Left ventricle myocardium inferior (tissue), 1 donor: ENCODE measurements at regions not wholly inside any gene's neighbourhood (a gene's known extent, or its start where the extent isn't known, plus 50 kb on each side); places are given as distances from the start of the nearest gene placed in this dataset.

Source experiments
- DNase-seq: peaks from one replicate; pipeline ENCODE4 v3.0.0-alpha.2; 2020
- H3K27ac ChIP-seq: fragments of 200-600 bp; replicated peaks from 2 replicates; pipeline ENCODE4 v1.8.0; 2021
- H3K27me3 ChIP-seq: fragments of 200-600 bp; 2 replicates; pipeline ENCODE4 v1.8.0; 2021; ENCODE audit warnings: low read depth
- H3K36me3 ChIP-seq: fragments of 200-600 bp; 2 replicates; pipeline ENCODE4 v1.8.0; 2021
- H3K4me1 ChIP-seq: fragments of 200-600 bp; 2 replicates; pipeline ENCODE4 v1.8.0; 2021
- H3K4me3 ChIP-seq: fragments of 200-600 bp; 2 replicates; pipeline ENCODE4 v1.8.0; 2021; ENCODE audit warnings: mild to moderate bottlenecking, moderate library complexity
- H3K9me3 ChIP-seq: fragments of 200-600 bp; replicated peaks from 2 replicates; pipeline ENCODE4 v1.8.0; 2021
- CTCF ChIP-seq: fragments of 200-600 bp; IDR thresholded peaks from 2 replicates; pipeline ENCODE4 v1.8.0; 2021; ENCODE audit warnings: antibody characterized with exemption, mild to moderate bottlenecking, borderline replicate concordance
- intact Hi-C: fragments of 100-400 bp; cut with micrococcal nuclease; formaldehyde crosslinking; loops from one replicate; pipeline ENCODE4 v1.11.0; 2022
- donor health status: DM: no; HTN: yes; CAD: no; lungs with severe emphysema.

DNA sequence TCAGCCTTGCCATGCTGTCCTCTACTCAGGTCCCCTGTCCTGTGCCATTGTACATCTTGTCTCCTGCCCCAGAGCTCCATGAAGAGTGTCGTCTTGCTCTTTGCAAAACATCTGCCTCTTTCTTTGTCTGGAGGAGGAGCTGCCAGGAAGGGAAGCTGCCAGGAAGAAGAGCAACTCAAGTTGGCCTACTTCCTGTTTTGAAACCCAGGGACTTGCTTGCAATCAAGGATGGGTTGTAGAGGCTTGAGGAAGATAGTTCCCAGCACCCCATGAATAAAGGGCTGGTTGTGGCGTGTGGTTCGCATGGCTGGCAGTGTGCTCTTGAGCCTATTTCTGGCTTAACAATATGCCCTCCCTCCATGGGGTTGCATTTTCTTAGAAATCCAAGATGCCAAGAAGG, 53.0 kb upstream of the CPEB4 start:
- no peaks in the 10 kb centered on the region for H3K27me3 ChIP-seq
- H3K27ac ChIP-seq: no peak overlapping the region
- H3K4me3 ChIP-seq: no peak overlapping the region
- DNase-seq: no peak
- no peaks in the 10 kb centered on the region for H3K9me3 ChIP-seq
- peaks cover 14% of the 10 kb centered on the region for H3K4me1 ChIP-seq
- no peaks in the 10 kb centered on the region for H3K36me3 ChIP-seq
- intact Hi-C loops: no loop called here
- no peak for TF ChIP-seq CTCF

DNA sequence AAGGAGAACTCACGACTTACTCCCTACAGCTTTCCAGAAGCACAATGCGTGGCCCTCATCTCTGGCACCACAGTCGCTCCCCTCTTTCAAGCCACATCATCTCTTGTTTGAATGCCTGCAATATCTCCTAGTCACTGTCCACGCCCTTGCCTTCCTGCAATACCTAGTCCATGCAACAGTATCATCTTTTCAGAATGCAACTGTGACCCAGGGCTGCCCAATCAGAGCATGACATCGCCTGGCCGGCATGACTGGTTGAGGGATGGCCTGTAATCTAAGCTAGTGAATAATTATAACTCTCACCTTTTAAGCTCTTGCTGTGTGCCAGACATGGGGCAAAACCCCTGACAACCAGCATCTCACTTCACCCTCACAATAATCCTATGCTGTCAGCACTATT, 52.5 kb upstream of the CPEB4 start:
- Histone ChIP-seq H3K27me3 (no peaks in the 10 kb centered on the region), H3K4me1 (peaks cover 12% of the 10 kb centered on the region), H3K27ac (no peak overlapping the region), H3K4me3 (no peak overlapping the region), H3K9me3 (no peaks in the 10 kb centered on the region), H3K36me3 (no peaks in the 10 kb centered on the region)
- no peak for TF ChIP-seq CTCF
- intact Hi-C loops: no loop called here
- DNase-seq: no peak

DNA sequence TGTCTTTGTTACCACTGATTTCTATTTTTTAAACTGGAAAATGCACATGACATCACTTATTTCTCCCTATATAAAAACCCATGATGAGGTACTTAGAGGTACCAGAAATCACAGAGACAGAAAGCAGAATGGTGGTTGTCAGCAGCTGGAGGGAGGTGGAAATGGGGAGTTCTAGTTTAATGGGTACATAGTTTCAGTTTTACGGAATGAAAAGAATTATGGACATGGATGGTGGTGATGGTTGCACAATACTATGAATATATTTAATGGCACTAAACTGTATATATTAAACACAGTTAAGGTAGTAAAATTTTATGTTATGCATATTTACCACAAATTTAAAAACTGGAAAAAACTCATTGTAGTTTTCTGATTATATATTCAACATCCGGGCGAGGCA, 50.5 kb upstream of the CPEB4 start:
- Histone ChIP-seq H3K4me1 (peaks cover 11% of the 10 kb centered on the region), H3K27me3 (no peaks in the 10 kb centered on the region), H3K36me3 (no peaks in the 10 kb centered on the region), H3K27ac (no peak overlapping the region), H3K9me3 (no peaks in the 10 kb centered on the region), H3K4me3 (no peak overlapping the region)
- DNase-seq: no peak
- intact Hi-C loops: no loop called here
- no peak for TF ChIP-seq CTCF
